ENCODE measurements at regions not wholly inside any gene's neighbourhood (a gene's known extent, or its start where the extent isn't known, plus 50 kb on each side); places are given as distances from the start of the nearest gene placed in this dataset.

- Histone ChIP-seq H3K4me1 (ENCODE audit: insufficient read depth) (no peaks in the 10 kb centered on the region), H2AFZ (no peak overlapping the region), H4K20me1 (ENCODE audit: insufficient read depth, poor library complexity, severe bottlenecking) (no peaks in the 10 kb centered on the region), H3K79me2 (no peaks in the 10 kb centered on the region), H3K27me3 (no peaks in the 10 kb centered on the region), H3K27ac (no peak overlapping the region), H3K36me3 (replicated peaks; ENCODE audit: insufficient read depth, low read depth) (no peaks in the 10 kb centered on the region), H3K9me2 (replicated peaks; ENCODE audit: insufficient read depth) (no peaks in the 10 kb centered on the region), H3K4me3 (no peak overlapping the region), H3K9me3 (ENCODE audit: low read depth) (no peaks in the 10 kb centered on the region), H3K4me2 (no peak overlapping the region)
- 91% methylated on average over 4 of the region's 4 CpGs for WGBS (ENCODE audit: low lambda C conversion rate, missing lambda C conversion rate)
- no peak for DNase-seq (ENCODE audit: low spot score)
- TF ChIP-seq EZH2phosphoT487 (IDR thresholded peaks at IDR 0.05; ENCODE audit: low read depth, severe bottlenecking, unreplicated experiment) (no peak), EZH2 (IDR thresholded peaks at IDR 0.05; ENCODE audit: borderline replicate concordance) (no peak), CTCF (IDR thresholded peaks at IDR 0.05; ENCODE audit: poor library complexity) (no peak)
Measured at GRCh38 chr13:59510386-59510785, 653.3 kb downstream of the DIAPH3 start.

GRCh38 chr13:59513686-59514085 is 650.0 kb downstream of the DIAPH3 start:
- 63% methylated on average over 1 of the region's 1 CpG for WGBS (ENCODE audit: low lambda C conversion rate, missing lambda C conversion rate)
- H4K20me1 ChIP-seq (ENCODE audit: insufficient read depth, poor library complexity, severe bottlenecking): no peaks in the 10 kb centered on the region
- no peak overlapping the region for H3K4me2 ChIP-seq
- no peak overlapping the region for H2AFZ ChIP-seq
- H3K79me2 ChIP-seq: no peaks in the 10 kb centered on the region
- H3K9me2 ChIP-seq (replicated peaks; ENCODE audit: insufficient read depth): no peaks in the 10 kb centered on the region
- DNase-seq (ENCODE audit: low spot score): no peak
- no peaks in the 10 kb centered on the region for H3K4me1 ChIP-seq (ENCODE audit: insufficient read depth)
- H3K9me3 ChIP-seq (ENCODE audit: low read depth): no peaks in the 10 kb centered on the region
- no peaks in the 10 kb centered on the region for H3K36me3 ChIP-seq (replicated peaks; ENCODE audit: insufficient read depth, low read depth)
- H3K27ac ChIP-seq: no peak overlapping the region
- no peaks in the 10 kb centered on the region for H3K27me3 ChIP-seq
- H3K4me3 ChIP-seq: no peak overlapping the region
- TF ChIP-seq EZH2 (IDR thresholded peaks at IDR 0.05; ENCODE audit: borderline replicate concordance) (no peak), EZH2phosphoT487 (IDR thresholded peaks at IDR 0.05; ENCODE audit: low read depth, severe bottlenecking, unreplicated experiment) (no peak), CTCF (IDR thresholded peaks at IDR 0.05; ENCODE audit: poor library complexity) (no peak)

- H3K4me2 ChIP-seq: no peak overlapping the region
- H2AFZ ChIP-seq: no peak overlapping the region
- H3K79me2 ChIP-seq: no peaks in the 10 kb centered on the region
- H3K27ac ChIP-seq: no peak overlapping the region
- no peaks in the 10 kb centered on the region for H3K36me3 ChIP-seq (replicated peaks; ENCODE audit: insufficient read depth, low read depth)
- TF ChIP-seq EZH2phosphoT487 (IDR thresholded peaks at IDR 0.05; ENCODE audit: low read depth, severe bottlenecking, unreplicated experiment): no peak
- TF ChIP-seq EZH2 (IDR thresholded peaks at IDR 0.05; ENCODE audit: borderline replicate concordance): no peak
- no peak for TF ChIP-seq CTCF (IDR thresholded peaks at IDR 0.05; ENCODE audit: poor library complexity)
- no peaks in the 10 kb centered on the region for H3K27me3 ChIP-seq
- DNase-seq (ENCODE audit: low spot score): no peak
- H3K4me3 ChIP-seq: no peak overlapping the region
- 100% methylated on average over 5 of the region's 5 CpGs for WGBS (ENCODE audit: low lambda C conversion rate, missing lambda C conversion rate)
- H3K4me1 ChIP-seq (ENCODE audit: insufficient read depth): no peaks in the 10 kb centered on the region
- H3K9me2 ChIP-seq (replicated peaks; ENCODE audit: insufficient read depth): no peaks in the 10 kb centered on the region
- no peaks in the 10 kb centered on the region for H4K20me1 ChIP-seq (ENCODE audit: insufficient read depth, poor library complexity, severe bottlenecking)
- no peaks in the 10 kb centered on the region for H3K9me3 ChIP-seq (ENCODE audit: low read depth)
Measured at GRCh38 chr13:59514316-59514715, 649.4 kb downstream of the DIAPH3 start.

GRCh38 chr13:59519819-59520218 is 643.9 kb downstream of the DIAPH3 start:
- DNase-seq (ENCODE audit: low spot score): no peak
- Histone ChIP-seq H3K9me2 (replicated peaks; ENCODE audit: insufficient read depth) (no peaks in the 10 kb centered on the region), H3K27me3 (no peaks in the 10 kb centered on the region), H2AFZ (no peak overlapping the region), H3K27ac (no peak overlapping the region), H4K20me1 (ENCODE audit: insufficient read depth, poor library complexity, severe bottlenecking) (no peaks in the 10 kb centered on the region), H3K4me3 (no peak overlapping the region), H3K4me2 (no peak overlapping the region), H3K4me1 (ENCODE audit: insufficient read depth) (no peaks in the 10 kb centered on the region), H3K79me2 (no peaks in the 10 kb centered on the region), H3K36me3 (replicated peaks; ENCODE audit: insufficient read depth, low read depth) (no peaks in the 10 kb centered on the region), H3K9me3 (ENCODE audit: low read depth) (no peaks in the 10 kb centered on the region)
- 84% methylated on average over 2 of the region's 2 CpGs for WGBS (ENCODE audit: low lambda C conversion rate, missing lambda C conversion rate)
- TF ChIP-seq EZH2 (IDR thresholded peaks at IDR 0.05; ENCODE audit: borderline replicate concordance) (no peak), EZH2phosphoT487 (IDR thresholded peaks at IDR 0.05; ENCODE audit: low read depth, severe bottlenecking, unreplicated experiment) (no peak), CTCF (IDR thresholded peaks at IDR 0.05; ENCODE audit: poor library complexity) (no peak)

Measured in hepatocyte (in vitro differentiated cells).